HG03159 (cell line): ENCODE measurements at regions not wholly inside any gene's neighbourhood (a gene's known extent, or its start where the extent isn't known, plus 50 kb on each side); places are given as distances from the start of the nearest gene placed in this dataset.

Source experiments
- ATAC-seq: cut with Tn5 transposase; IDR thresholded peaks from one replicate; pipeline ENCODE4 v1.9.1; 2021; ENCODE audit warnings: mild to moderate bottlenecking, moderate library complexity; ENCODE audit not compliant: unreplicated experiment

- no peak for ATAC-seq
Measured at GRCh38 chr5:74054139-74054538, 428.1 kb downstream of the ARHGEF28 start.

- ATAC-seq: no peak
Measured at GRCh38 chr5:74052441-74053221, 426.6 kb downstream of the ARHGEF28 start.

- no peak for ATAC-seq
Measured at GRCh38 chr5:74051076-74051475, 425.1 kb downstream of the ARHGEF28 start.

GRCh38 chr5:74044936-74045335, 418.9 kb downstream of the ARHGEF28 start:
- ATAC-seq: no peak

GRCh38 chr5:74042959-74043358, 417.0 kb downstream of the ARHGEF28 start:
- no peak for ATAC-seq

GRCh38 chr5:74042559-74042958, 416.6 kb downstream of the ARHGEF28 start:
- ATAC-seq: no peak

- ATAC-seq: no peak
Measured at GRCh38 chr5:74041913-74042312, 415.9 kb downstream of the ARHGEF28 start.

GRCh38 chr5:74040811-74041491, 415.0 kb downstream of the ARHGEF28 start:
- no peak for ATAC-seq

GRCh38 chr5:74040065-74040551, 414.1 kb downstream of the ARHGEF28 start:
- no peak for ATAC-seq

GRCh38 chr5:74037321-74037720, 411.3 kb downstream of the ARHGEF28 start:
- ATAC-seq: no peak

GRCh38 chr5:74035521-74035937, 409.5 kb downstream of the ARHGEF28 start:
- peak; percentile 56 for ATAC-seq

- ATAC-seq: no peak
Measured at GRCh38 chr5:74034733-74035132, 408.7 kb downstream of the ARHGEF28 start.

GRCh38 chr5:74032617-74033016, 406.6 kb downstream of the ARHGEF28 start:
- no peak for ATAC-seq

- ATAC-seq: no peak
Measured at GRCh38 chr5:74031536-74031935, 405.5 kb downstream of the ARHGEF28 start.

GRCh38 chr5:74030821-74031220, 404.8 kb downstream of the ARHGEF28 start:
- ATAC-seq: no peak

- no peak for ATAC-seq
Measured at GRCh38 chr5:74030371-74030770, 404.4 kb downstream of the ARHGEF28 start.

- ATAC-seq: no peak
Measured at GRCh38 chr5:74028976-74029375, 403.0 kb downstream of the ARHGEF28 start.

- ATAC-seq: no peak
Measured at GRCh38 chr5:74028406-74028805, 402.4 kb downstream of the ARHGEF28 start.

GRCh38 chr5:74027732-74028338, 401.8 kb downstream of the ARHGEF28 start:
- no peak for ATAC-seq

GRCh38 chr5:74026310-74026709, 400.3 kb downstream of the ARHGEF28 start:
- ATAC-seq: no peak

- ATAC-seq: no peak
Measured at GRCh38 chr5:74021126-74021525, 395.1 kb downstream of the ARHGEF28 start.

GRCh38 chr5:74020503-74020902, 394.5 kb downstream of the ARHGEF28 start:
- ATAC-seq: no peak
